ENCODE measurements at regions not wholly inside any gene's neighbourhood (a gene's known extent, or its start where the extent isn't known, plus 50 kb on each side); places are given as distances from the start of the nearest gene placed in this dataset.

- TF ChIP-seq CTCF (IDR thresholded peaks at IDR 0.05) (no peak), POLR2A (IDR thresholded peaks at IDR 0.05; ENCODE audit: low read length) (no peak), USF2 (IDR thresholded peaks at IDR 0.05) (no peak), POLR2AphosphoS2 (conservative IDR thresholded peaks at IDR 0.05; ENCODE audit: low read length) (no peak), EP300 (IDR thresholded peaks at IDR 0.05) (no peak), RAD21 (conservative IDR thresholded peaks at IDR 0.05 in 1 of 2, IDR thresholded peaks at IDR 0.05 in 1 of 2) (no peak), CHD2 (IDR thresholded peaks at IDR 0.05; ENCODE audit: low read length, partially characterized antibody) (no peak), MYC (IDR thresholded peaks at IDR 0.05; ENCODE audit: borderline replicate concordance, low read length) (no peak)
Observed at GRCh38 chr2:104746299-104746698, 107.6 kb upstream of the POU3F3 start.
